Psoas muscle (tissue), 7 donors: ENCODE measurements at regions not wholly inside any gene's neighbourhood (a gene's known extent, or its start where the extent isn't known, plus 50 kb on each side); places are given as distances from the start of the nearest gene placed in this dataset.

ENCODE experiments used
- ATAC-seq, 4 donors: fragments of 200-7000 bp; cut with Tn5 transposase; one replicate each; pipeline ENCODE4 v1.9.1; 2020; ENCODE audit warnings: moderate library complexity in 3 of 4, mild to moderate bottlenecking in 2 of 4
- DNase-seq, 2 donors: peaks; one replicate each; pipeline ENCODE4 v3.0.0-alpha.2; 2020
- H3K27ac ChIP-seq: fragments of 200-600 bp; one replicate; pipeline ENCODE4 v1.8.0; 2022
- H3K27me3 ChIP-seq, 3 donors: fragments of 200-600 bp in 1 of 3; one replicate each; pipeline versions ENCODE4 v1.6.1 to v1.8.0; 2013 to 2022; ENCODE audit warnings: low read length in 2 of 3, mild to moderate bottlenecking in 2 of 3, moderate library complexity in 1 of 3; ENCODE audit not compliant: insufficient read depth in 3 of 3
- H3K36me3 ChIP-seq, 2 donors: fragments of 200-600 bp in 1 of 2; one replicate each; pipeline versions ENCODE4 v1.6.1 to v1.8.0; 2013 to 2022; ENCODE audit warnings: low read depth in 1 of 2, mild to moderate bottlenecking in 1 of 2, moderate library complexity in 1 of 2; ENCODE audit not compliant: insufficient read depth in 1 of 2
- H3K4me1 ChIP-seq: fragments of 200-600 bp; one replicate; pipeline ENCODE4 v1.8.0; 2022
- H3K4me3 ChIP-seq: fragments of 200-600 bp; one replicate; pipeline ENCODE4 v1.8.0; 2022; ENCODE audit warnings: mild to moderate bottlenecking
- H3K9me3 ChIP-seq: fragments of 200-600 bp; one replicate; pipeline ENCODE4 v1.8.0; 2022
- WGBS, 3 donors: extraction: QIAGEN DNeasy Blood & Tissue Kit; methylation state at CpG; one replicate each; pipeline versions ENCODE4 v1.1.6 to v1.1.7; 2013; 5-methylcytosine and 5-hydroxymethylcytosine counted together
- intact Hi-C, 2 donors: fragments of 100-400 bp; cut with DNase I; formaldehyde crosslinking; loops; one replicate each; pipeline versions ENCODE4 v1.11.0 to v1.14.2; 2022
- TF ChIP-seq, protein P1 (sequence below): fragments of 200-600 bp; IDR thresholded peaks from one replicate; pipeline ENCODE4 v1.8.0; 2022; ENCODE audit warnings: antibody characterized with exemption
- donor health status: healthy with polysubstance abuse.
- donor health status: DM: no; HTN: no; CAD: no; lungs with moderate emphysema.
- donor health status: Bipolar disorder and iron deficiency.
- donor health status: healthy.
- donor health status: DM: yes; HTN: yes; CAD: no.
- donor health status: DM: no; HTN: no; CAD: no.
- donor health status: DM: yes; HTN: yes; CAD: no.

DNA sequence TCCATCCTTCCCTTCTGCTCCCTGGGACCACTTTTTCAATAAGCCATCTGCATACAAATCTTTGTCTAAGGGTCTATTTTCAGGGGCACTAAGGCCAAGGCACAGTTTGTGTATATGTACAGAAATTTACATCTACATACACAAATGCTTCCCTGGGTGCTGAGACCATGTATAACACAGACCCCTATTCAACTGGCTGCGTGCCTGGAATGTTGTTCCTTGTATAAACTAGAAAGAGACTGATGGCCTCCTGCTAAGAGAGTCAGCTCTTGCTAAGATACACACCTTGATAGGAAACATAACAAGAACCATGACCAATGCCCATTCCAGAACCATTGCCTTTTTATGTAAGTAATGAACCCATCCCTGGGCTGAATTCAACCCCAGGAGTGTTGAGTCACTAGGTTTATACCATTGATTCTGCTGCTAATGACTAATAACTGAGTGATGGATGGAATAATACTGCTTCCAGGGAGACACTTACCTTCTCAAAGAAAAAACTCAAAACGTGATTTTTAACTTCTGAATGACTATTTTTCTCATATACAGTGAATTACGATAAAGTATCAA is 290.7 kb downstream of the FGFR2 start:
- H3K4me3 ChIP-seq, result no peak overlapping the region
- no peaks in the 10 kb centered on the region for H3K4me1 ChIP-seq
- DNase-seq (no peak), ATAC-seq (no peak)
- intact Hi-C loops, result no loop called here
- no peaks in the 10 kb centered on the region for H3K27me3 ChIP-seq
- H3K27ac ChIP-seq, result no peak overlapping the region
- H3K36me3 ChIP-seq, result no peaks in the 10 kb centered on the region
- TF ChIP-seq, protein P1, sequence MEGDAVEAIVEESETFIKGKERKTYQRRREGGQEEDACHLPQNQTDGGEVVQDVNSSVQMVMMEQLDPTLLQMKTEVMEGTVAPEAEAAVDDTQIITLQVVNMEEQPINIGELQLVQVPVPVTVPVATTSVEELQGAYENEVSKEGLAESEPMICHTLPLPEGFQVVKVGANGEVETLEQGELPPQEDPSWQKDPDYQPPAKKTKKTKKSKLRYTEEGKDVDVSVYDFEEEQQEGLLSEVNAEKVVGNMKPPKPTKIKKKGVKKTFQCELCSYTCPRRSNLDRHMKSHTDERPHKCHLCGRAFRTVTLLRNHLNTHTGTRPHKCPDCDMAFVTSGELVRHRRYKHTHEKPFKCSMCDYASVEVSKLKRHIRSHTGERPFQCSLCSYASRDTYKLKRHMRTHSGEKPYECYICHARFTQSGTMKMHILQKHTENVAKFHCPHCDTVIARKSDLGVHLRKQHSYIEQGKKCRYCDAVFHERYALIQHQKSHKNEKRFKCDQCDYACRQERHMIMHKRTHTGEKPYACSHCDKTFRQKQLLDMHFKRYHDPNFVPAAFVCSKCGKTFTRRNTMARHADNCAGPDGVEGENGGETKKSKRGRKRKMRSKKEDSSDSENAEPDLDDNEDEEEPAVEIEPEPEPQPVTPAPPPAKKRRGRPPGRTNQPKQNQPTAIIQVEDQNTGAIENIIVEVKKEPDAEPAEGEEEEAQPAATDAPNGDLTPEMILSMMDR, result no peak
- WGBS, 3 donors, result 73 to 79% (median 75%) methylated on average over 3 of the region's 3 CpGs
- H3K9me3 ChIP-seq, result no peaks in the 10 kb centered on the region

DNA sequence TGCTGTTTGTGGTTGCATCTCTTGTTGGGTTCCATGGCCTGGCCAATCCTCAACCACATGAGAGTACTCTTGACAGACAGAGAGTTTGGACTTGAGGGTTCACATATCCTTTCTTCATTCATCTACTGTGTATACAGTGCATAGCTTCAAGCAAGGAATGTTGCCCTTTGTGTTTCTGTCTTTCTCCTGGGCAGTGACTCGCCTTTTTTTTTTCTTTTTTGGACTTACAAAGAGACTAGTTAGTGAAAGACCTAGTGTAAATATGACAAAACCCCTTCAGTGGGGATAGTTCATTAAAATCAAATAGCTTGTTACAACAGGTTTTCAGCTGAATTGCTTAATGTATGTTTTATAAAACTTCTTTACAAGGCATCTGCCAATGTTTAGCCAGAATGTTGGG is 290.2 kb downstream of the FGFR2 start:
- 71 to 92% (median 82%) methylated on average over 1 of the region's 1 CpG for WGBS, 3 donors
- no peaks in the 10 kb centered on the region for H3K4me1 ChIP-seq
- no peaks in the 10 kb centered on the region for H3K36me3 ChIP-seq
- H3K9me3 ChIP-seq, result no peaks in the 10 kb centered on the region
- intact Hi-C loops, result no loop called here
- no peak for ATAC-seq
- no peak for DNase-seq
- no peaks in the 10 kb centered on the region for H3K27me3 ChIP-seq
- TF ChIP-seq, protein P1, result no peak
- no peak overlapping the region for H3K4me3 ChIP-seq
- no peak overlapping the region for H3K27ac ChIP-seq

DNA sequence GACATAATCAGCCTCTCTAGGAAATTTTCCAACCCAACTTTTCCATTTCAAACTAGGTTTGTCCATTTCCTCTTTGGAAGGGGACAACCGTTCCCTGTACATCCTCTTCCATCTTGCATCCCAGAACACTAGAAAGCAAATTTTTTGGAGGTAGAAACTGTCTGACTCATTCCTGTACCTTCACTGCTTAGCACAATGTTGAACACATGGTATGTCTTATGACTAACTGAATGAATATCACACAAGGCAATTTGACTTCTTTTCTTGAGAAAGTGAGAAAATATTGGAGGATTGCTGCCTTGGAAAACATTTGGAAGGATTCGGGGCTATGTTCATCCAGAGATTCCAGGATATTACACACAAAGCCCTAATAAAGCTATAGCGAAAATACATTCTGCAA is 289.1 kb downstream of the FGFR2 start:
- H3K27me3 ChIP-seq, result no peaks in the 10 kb centered on the region
- H3K27ac ChIP-seq, result no peak overlapping the region
- 82 to 89% (median 88%) methylated on average over 3 of the region's 3 CpGs for WGBS, 3 donors
- H3K9me3 ChIP-seq, result no peaks in the 10 kb centered on the region
- H3K4me3 ChIP-seq, result no peak overlapping the region
- intact Hi-C loops, result no loop called here
- ATAC-seq (no peak), DNase-seq (no peak)
- no peaks in the 10 kb centered on the region for H3K36me3 ChIP-seq
- no peaks in the 10 kb centered on the region for H3K4me1 ChIP-seq
- TF ChIP-seq, protein P1, result no peak

DNA sequence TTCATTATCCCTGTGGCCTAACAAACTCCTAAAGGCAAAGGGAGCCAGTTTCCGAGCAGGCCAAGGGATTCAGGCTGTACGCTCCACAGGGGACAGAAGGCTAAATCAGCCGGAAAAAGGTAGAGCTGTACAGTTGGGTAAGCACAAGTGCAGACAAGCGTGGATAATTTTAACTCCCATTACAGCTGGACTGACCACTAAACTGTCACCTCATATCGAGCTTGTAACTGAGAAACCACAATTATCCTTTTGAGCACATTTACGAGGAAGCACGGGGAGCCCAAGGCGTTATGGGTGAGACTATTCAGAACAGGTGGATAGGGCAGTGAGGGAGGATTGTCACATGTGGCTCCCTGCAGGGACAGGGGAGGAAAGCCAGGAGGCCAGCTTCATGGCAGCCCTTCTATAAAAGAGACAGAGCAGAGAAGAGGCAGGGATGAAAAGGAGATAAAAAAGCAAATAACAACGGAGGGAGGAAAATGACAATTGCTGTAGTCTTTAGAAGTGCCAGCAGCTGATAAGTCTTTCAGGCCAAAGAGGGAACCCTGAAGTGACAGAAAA is 288.0 kb downstream of the FGFR2 start:
- 12 to 20% (median 17%) methylated on average over 9 of the region's 9 CpGs for WGBS, 3 donors
- intact Hi-C loops, result no loop called here
- TF ChIP-seq, protein P1, result no peak
- Histone ChIP-seq H3K27ac (no peak overlapping the region), H3K36me3 (no peaks in the 10 kb centered on the region), H3K4me3 (no peak overlapping the region), H3K9me3 (no peaks in the 10 kb centered on the region), H3K27me3 (no peaks in the 10 kb centered on the region), H3K4me1 (no peaks in the 10 kb centered on the region)
- no peak for DNase-seq
- no peak for ATAC-seq

DNA sequence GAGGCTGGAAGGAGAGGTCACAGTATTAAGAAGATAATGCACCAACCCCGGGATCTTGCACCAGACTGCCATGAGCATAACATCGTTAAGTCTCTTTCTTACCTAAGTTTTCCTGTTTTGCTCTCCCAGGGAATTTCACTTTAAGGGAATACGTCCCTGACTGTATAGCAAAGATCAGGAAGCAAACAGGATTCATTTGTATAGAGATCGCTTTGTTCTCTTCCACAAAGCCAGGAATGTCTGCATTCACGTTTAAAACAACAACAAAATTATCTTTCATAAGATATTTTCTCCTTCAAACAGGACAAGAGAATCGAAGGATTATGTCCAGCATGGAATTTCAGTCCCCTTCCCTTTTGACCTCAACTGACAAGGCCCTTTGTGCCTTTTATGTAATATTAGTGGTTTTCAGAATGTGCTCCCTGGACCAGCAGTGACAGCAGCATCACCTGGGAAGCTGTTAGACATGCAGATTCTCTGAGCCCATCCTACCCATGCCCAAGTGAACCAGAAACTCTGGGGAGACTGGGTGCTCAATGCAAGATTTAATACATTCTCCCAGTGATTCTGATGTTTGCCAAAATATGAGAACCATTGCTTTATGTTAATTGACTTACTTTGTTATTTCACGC is 286.3 kb downstream of the FGFR2 start:
- ATAC-seq (no peak), DNase-seq (no peak)
- Histone ChIP-seq H3K9me3 (no peaks in the 10 kb centered on the region), H3K27me3 (no peaks in the 10 kb centered on the region), H3K4me3 (no peak overlapping the region), H3K4me1 (no peaks in the 10 kb centered on the region), H3K36me3 (no peaks in the 10 kb centered on the region), H3K27ac (no peak overlapping the region)
- WGBS, 3 donors, result 47 to 59% (median 48%) methylated on average over 7 of the region's 7 CpGs
- TF ChIP-seq, protein P1, result no peak
- intact Hi-C loops, result no loop called here
